ENCODE measurements at regions not wholly inside any gene's neighbourhood (a gene's known extent, or its start where the extent isn't known, plus 50 kb on each side); places are given as distances from the start of the nearest gene placed in this dataset.

GRCh38 chr7:116422683-116423082 is 76.9 kb upstream of the CAV2 start:
- TF ChIP-seq CTCF (IDR thresholded peaks at IDR 0.05) (no peak), POLR2A (IDR thresholded peaks at IDR 0.05) (no peak)
